ENCODE measurements at regions not wholly inside any gene's neighbourhood (a gene's known extent, or its start where the extent isn't known, plus 50 kb on each side); places are given as distances from the start of the nearest gene placed in this dataset.

DNA sequence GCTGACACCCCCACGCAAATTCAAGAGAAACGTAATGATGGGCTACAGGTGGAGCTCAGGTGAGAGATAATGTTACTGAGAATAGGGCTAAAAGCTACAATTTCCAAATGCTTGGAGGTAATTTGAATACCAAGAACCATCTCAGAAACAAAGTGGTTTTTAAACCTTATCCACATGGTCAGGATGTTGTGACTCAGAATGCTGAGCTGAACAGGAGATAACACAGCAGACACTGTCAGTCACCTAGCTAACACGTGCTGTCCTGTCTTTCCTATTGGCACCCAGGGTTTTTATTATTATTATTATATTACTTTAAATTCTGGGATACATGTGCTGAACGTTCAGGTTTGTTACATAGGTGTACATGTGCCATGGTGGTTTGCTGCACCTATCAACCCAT is 233.0 kb upstream of the MAF start:
- no peak for DNase-seq (ENCODE audit: low spot score)

DNA sequence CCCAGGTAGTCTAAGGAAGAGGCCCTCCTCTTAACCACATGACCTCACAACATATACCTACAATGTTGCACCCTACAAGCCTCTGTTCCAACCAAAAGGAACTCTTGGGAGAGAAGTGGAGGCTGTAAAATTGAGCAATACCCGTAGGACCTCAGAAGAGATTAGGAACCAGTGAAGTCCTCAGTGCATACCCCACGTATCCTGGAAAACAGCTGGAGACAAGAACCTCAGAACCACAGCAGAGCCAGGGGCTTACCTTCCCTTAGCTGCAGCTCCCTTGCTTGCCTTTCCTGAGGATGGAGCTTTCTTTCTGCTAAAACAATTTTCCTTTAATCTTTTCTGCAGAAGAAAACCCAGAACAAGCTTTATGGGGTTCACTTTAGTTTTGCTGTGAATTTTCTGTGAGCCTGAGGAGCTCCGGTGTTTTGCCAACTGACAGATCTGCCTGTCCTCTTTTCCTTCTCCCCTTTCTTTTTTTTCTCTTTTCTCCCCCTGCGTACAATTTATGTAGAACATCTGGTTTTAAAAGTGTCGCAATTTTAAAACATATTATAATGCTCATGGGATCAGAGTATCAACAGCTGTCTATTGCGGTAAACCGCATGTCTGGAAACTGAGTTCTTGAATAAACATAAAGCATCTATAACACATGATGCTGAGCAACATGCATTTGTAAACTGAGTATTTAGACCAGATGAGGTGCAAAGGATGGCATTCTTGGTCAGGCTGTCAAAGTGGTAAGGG is 226.4 kb upstream of the MAF start:
- DNase-seq (ENCODE audit: low spot score), result no peak

DNA sequence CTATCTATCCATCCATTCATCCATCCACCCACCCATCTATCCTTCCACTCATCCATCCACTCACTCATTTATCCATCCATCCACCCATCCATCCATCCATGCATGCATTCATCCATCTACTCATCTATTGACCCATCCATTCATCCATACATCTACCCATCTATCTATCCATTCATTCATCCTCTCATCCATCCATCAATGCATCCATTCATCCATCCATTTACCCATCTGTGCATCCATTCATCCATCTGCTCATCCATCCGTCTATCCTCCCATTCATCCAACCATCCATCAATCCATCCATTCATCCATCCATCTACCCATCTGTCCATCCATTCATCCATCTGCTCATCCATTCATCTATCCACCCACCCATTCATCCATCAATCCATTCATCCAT is 224.5 kb upstream of the MAF start:
- no peak for DNase-seq (ENCODE audit: low spot score)

DNA sequence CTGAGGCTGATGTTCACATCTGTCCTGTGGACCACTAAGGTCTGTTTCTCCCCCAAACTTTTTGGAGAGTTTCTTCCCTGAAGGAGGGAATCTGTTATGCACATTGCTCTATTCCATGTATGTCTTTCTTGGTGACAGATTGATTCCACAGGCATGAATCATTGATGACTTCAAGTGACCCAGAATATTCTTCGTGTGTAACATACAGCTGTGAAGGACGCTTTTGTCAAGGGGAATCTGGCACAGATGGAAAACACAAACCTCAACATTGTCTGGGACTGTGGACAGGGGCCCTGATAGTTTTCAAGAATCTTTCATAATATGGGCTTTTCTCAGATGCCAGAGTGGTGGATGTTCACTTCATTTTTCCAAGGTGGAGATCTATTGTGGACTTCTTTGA is 223.1 kb upstream of the MAF start:
- no peak for DNase-seq (ENCODE audit: low spot score)

- no peak for DNase-seq (ENCODE audit: low spot score)
Observed at GRCh38 chr16:79821911-79822310, 221.4 kb upstream of the MAF start.

DNA sequence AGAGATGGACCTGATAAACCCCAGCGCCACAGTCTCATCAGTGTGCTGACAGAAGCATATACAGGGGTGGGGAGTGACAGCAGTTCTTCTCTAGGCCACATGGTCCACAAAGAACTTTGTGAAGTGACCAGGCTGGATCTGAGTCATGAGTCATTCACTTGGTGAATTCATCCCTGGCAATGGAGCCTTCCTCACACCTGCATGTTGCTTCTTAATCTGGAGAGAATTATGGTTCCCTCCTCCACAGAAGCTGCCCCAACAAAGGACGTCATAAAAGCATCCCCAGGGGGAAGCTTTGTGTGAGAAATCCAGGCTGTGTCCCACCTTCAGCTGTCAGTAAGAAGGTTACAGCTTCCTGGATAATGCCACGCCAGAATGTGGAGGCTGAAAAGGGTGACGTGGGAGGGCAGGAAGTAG is 215.6 kb upstream of the MAF start:
- DNase-seq (ENCODE audit: low spot score), result no peak

- DNase-seq (ENCODE audit: low spot score), result no peak
Observed at GRCh38 chr16:79815049-79815448, 214.5 kb upstream of the MAF start.

DNA sequence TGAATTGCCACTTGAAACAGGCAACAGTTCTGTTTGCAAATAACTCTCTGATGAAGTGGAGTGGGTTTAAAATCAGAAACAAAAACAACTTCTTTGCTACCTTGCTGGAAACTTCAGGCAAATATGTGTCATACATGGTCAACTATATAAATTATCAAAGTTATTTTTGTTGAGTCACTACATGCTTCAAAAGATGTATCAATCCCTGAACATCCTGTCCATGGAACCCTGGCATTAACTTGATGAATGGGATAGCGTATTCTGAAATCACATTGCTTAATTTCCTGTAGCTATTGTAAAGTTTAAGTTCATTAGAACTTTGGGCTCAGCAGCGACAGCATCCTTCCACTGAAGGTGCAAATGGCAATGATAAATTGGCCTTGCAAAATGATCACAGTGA is 213.6 kb upstream of the MAF start:
- DNase-seq (ENCODE audit: low spot score), result no peak

- DNase-seq (ENCODE audit: low spot score), result no peak
Observed at GRCh38 chr16:79811541-79811940, 211.0 kb upstream of the MAF start.

GRCh38 chr16:79810449-79811189 is 210.1 kb upstream of the MAF start:
- no peak for DNase-seq (ENCODE audit: low spot score)

DNA sequence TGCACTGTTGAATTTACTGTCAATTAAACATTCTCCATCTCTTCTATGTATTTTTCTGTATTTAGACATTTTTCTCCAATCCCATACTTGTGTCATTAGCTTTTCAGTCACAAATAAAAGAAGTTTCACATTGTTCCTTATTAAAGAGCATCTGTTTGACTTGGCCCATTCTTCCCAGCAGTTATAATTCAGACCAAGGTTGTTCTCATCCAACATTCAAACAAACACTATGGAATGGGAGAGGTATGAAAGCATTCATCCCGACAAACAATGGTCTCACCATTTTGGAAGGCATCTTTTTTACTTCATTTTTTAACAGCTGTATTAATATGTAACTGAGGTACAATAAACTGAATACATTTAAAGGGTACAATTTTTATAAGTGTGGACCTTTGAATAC is 208.8 kb upstream of the MAF start:
- DNase-seq (ENCODE audit: low spot score), result no peak

GRCh38 chr16:79808731-79809130 is 208.2 kb upstream of the MAF start:
- no peak for DNase-seq (ENCODE audit: low spot score)

GRCh38 chr16:79806757-79807156 is 206.2 kb upstream of the MAF start:
- no peak for DNase-seq (ENCODE audit: low spot score)

DNA sequence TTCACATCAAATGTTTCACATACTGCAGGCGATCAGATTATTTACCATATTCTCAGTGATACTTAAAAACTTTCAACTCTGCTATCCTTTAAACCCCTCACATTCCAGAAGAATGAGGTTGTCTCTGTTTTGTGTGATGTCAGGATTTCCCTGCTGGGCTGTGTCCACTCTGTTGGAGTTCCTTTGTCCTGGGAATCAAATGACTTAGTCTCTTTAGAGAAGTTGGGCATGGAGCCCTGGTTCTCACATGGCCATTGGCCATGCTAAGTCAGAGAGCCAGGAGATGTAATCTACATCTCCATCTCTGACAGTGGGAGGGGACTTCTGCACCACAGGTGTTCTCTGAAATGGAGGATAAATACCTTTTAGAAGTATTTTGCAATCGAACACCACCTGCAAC is 205.1 kb upstream of the MAF start:
- DNase-seq (ENCODE audit: low spot score), result no peak

- no peak for DNase-seq (ENCODE audit: low spot score)
Observed at GRCh38 chr16:79801646-79802045, 201.1 kb upstream of the MAF start.

- DNase-seq (ENCODE audit: low spot score), result no peak
Observed at GRCh38 chr16:79800016-79800608, 199.6 kb upstream of the MAF start.

GRCh38 chr16:79798416-79799053 is 198.0 kb upstream of the MAF start:
- DNase-seq (ENCODE audit: low spot score), result no peak

- DNase-seq (ENCODE audit: low spot score), result no peak
Observed at GRCh38 chr16:79797486-79797885, 196.9 kb upstream of the MAF start.

DNA sequence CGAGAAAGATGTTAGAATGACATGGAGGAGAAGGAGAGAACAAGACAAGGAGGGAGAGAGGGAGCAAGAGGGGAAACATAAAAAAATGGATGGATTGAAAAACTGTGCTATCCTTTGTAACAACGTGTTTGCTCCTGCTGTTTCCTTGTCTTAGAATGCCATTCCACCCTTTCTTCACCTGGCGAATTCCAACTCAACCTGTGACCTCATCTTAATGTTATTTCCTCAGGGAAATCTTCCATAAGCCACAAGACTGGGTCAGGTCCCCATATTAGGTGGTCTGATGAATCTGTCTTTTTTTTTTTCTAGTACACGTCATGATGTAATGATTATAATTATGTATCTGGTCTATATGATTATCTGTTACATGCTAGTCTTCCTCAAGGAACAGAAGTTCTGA is 195.0 kb upstream of the MAF start:
- DNase-seq (ENCODE audit: low spot score), result no peak

DNA sequence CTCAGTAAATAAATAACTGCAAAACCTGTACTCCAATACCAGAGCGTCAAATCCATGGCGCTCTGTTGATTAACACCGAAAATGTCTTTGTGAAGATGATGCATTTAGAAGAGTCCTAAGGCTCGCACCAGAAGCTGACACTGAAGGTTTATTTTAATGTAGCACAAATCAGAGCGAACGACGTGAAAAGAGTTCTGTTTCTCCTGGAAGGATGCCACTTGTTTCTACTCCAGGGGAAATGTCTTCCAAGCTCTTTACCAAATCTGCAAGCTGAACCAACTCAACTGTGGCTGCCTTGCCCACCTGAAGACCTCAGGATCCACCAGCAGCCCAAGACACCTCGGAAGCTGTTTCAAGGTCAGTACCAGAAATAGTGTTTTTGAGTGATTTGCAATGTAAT is 194.4 kb upstream of the MAF start:
- DNase-seq (ENCODE audit: low spot score), result no peak

DNA sequence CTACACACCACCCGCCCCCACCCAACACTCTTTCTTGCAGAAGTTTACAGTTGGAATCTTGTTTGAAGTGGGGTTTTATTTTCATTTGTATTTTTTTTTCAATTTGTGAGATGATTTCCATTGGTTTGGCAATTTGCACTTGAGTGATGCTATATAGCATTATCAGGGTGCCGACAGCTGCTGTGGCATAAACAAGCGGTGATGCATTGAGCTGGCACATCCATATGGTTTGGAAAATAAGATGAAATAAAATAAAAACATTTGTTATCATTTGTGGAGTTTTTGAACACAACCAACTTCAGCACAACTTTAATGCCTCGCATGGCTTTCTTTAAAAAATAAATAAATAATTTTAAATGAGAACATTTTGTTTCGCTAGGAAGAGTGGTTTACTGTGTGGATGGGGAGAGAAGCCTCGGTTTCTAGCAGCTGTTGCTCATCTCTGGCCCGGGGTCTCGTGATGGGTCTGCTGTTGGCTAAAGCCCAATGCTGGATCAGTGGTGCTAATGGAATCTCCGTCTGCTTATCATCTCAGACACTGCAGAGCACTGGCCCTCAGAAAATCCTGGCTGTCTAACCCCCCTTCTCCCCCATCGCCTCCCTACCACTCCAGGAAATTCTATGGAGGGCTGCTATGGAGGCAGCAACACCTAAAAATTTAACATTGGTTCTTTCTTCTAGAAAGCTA is 192.3 kb upstream of the MAF start:
- no peak for DNase-seq (ENCODE audit: low spot score)

GRCh38 chr16:79792076-79792475 is 191.5 kb upstream of the MAF start:
- DNase-seq (ENCODE audit: low spot score), result no peak

All from CD4-positive, alpha-beta T cell treated with Interleukin-6 at 100 ng/mL for 8 hours (primary cell).